Loucy (cell line): ENCODE measurements at regions not wholly inside any gene's neighbourhood (a gene's known extent, or its start where the extent isn't known, plus 50 kb on each side); places are given as distances from the start of the nearest gene placed in this dataset.

ENCODE experiments used
- CTCF ChIP-seq: fragments of 200-600 bp; sonication (generic); conservative IDR thresholded peaks from 2 replicates; pipeline ENCODE4 v1.5.1; 2014; ENCODE audit warnings: mild to moderate bottlenecking, antibody characterized with exemption, low read length
- EZH2phosphoT487 ChIP-seq: fragments of 200-600 bp; IDR thresholded peaks from 2 replicates; pipeline ENCODE4 v1.6.1; 2018; ENCODE audit warnings: antibody characterized with exemption, mild to moderate bottlenecking, moderate library complexity, borderline replicate concordance

- TF ChIP-seq CTCF (peak; percentile 18; the same call in 1 of the 2 replicates), EZH2phosphoT487 (no peak)
Measured at GRCh38 chr1:87478231-87478630, 149.6 kb downstream of the LMO4 start.
